ENCODE measurements at regions not wholly inside any gene's neighbourhood (a gene's known extent, or its start where the extent isn't known, plus 50 kb on each side); places are given as distances from the start of the nearest gene placed in this dataset.

- H3K4me3 ChIP-seq (ENCODE audit: insufficient read depth in 1 of 2, low read depth in 1 of 2, low read length in 2 of 2), result no peak overlapping the region
- DNase-seq, result no peak
- H2BK15ac ChIP-seq (ENCODE audit: low read depth, poor library complexity, severe bottlenecking), result no peak overlapping the region
- H2BK120ac ChIP-seq (ENCODE audit: low read depth, low read length), result no peak overlapping the region
- no peaks in the 10 kb centered on the region for H3K4me1 ChIP-seq (ENCODE audit: control insufficient read depth, insufficient read depth, low read depth, low read length)
- H3K23ac ChIP-seq (ENCODE audit: low read length in 2 of 2), result no peak overlapping the region
- H3K9me3 ChIP-seq (ENCODE audit: control insufficient read depth, low read length), result peaks cover 5% of the 10 kb centered on the region
- H2BK5ac ChIP-seq (ENCODE audit: low read depth, low read length, poor library complexity, severe bottlenecking), result no peak overlapping the region
- 21% methylated on average over 2 of the region's 2 CpGs for WGBS
- no peak overlapping the region for H3K9ac ChIP-seq (ENCODE audit: low read length)
- no peak overlapping the region for H2BK12ac ChIP-seq (ENCODE audit: low read length in 2 of 2)
- no peaks in the 10 kb centered on the region for H3K79me1 ChIP-seq (replicated peaks; ENCODE audit: low read length, poor library complexity, severe bottlenecking)
- H4K91ac ChIP-seq (ENCODE audit: low read length), result no peak overlapping the region
- no peaks in the 10 kb centered on the region for H3K27me3 ChIP-seq (ENCODE audit: control insufficient read depth in 1 of 2, insufficient read depth in 1 of 2, low read length in 2 of 2)
- no peak overlapping the region for H2AK5ac ChIP-seq (ENCODE audit: low read length, severe bottlenecking)
- no peak overlapping the region for H4K8ac ChIP-seq (ENCODE audit: low read length)
- no peak overlapping the region for H3K4me2 ChIP-seq (ENCODE audit: low read length, poor library complexity, severe bottlenecking)
- H3K4ac ChIP-seq (ENCODE audit: low read depth in 1 of 2, low read length in 2 of 2), result no peak overlapping the region
- no peak overlapping the region for H2AFZ ChIP-seq (ENCODE audit: low read depth, low read length)
- H3K27ac ChIP-seq (ENCODE audit: low read length, poor library complexity, severe bottlenecking), result no peak overlapping the region
- no peak overlapping the region for H3K14ac ChIP-seq (ENCODE audit: low read length in 2 of 2)
- H3K18ac ChIP-seq (ENCODE audit: low read depth in 1 of 2, low read length in 2 of 2), result no peak overlapping the region
- H3K36me3 ChIP-seq (ENCODE audit: control insufficient read depth in 1 of 2, insufficient read depth in 2 of 2, low read depth in 1 of 2, low read length in 2 of 2), result no peaks in the 10 kb centered on the region
Observed at GRCh38 chr16:73599351-73599750, 551.4 kb upstream of the ZFHX3 start.

GRCh38 chr16:73584157-73584556, 536.2 kb upstream of the ZFHX3 start:
- H3K27me3 ChIP-seq (ENCODE audit: control insufficient read depth in 1 of 2, insufficient read depth in 1 of 2, low read length in 2 of 2), result no peaks in the 10 kb centered on the region
- H3K79me1 ChIP-seq (replicated peaks; ENCODE audit: low read length, poor library complexity, severe bottlenecking), result no peaks in the 10 kb centered on the region
- H2BK12ac ChIP-seq (ENCODE audit: low read length in 2 of 2), result no peak overlapping the region
- H3K9ac ChIP-seq (ENCODE audit: low read length), result no peak overlapping the region
- H4K8ac ChIP-seq (ENCODE audit: low read length), result no peak overlapping the region
- WGBS, result no CpG with 5 or more reads among the region's 1 CpG
- no peak overlapping the region for H2AFZ ChIP-seq (ENCODE audit: low read depth, low read length)
- no peak overlapping the region for H2AK5ac ChIP-seq (ENCODE audit: low read length, severe bottlenecking)
- H3K14ac ChIP-seq (ENCODE audit: low read length in 2 of 2), result no peak overlapping the region
- H4K91ac ChIP-seq (ENCODE audit: low read length), result no peak overlapping the region
- H2BK5ac ChIP-seq (ENCODE audit: low read depth, low read length, poor library complexity, severe bottlenecking), result no peak overlapping the region
- no peak overlapping the region for H3K4me2 ChIP-seq (ENCODE audit: low read length, poor library complexity, severe bottlenecking)
- DNase-seq, result no peak
- no peaks in the 10 kb centered on the region for H3K4me1 ChIP-seq (ENCODE audit: control insufficient read depth, insufficient read depth, low read depth, low read length)
- H3K36me3 ChIP-seq (ENCODE audit: control insufficient read depth in 1 of 2, insufficient read depth in 2 of 2, low read depth in 1 of 2, low read length in 2 of 2), result no peaks in the 10 kb centered on the region
- H3K9me3 ChIP-seq (ENCODE audit: control insufficient read depth, low read length), result peaks cover 9% of the 10 kb centered on the region
- no peak overlapping the region for H2BK120ac ChIP-seq (ENCODE audit: low read depth, low read length)
- no peak overlapping the region for H3K27ac ChIP-seq (ENCODE audit: low read length, poor library complexity, severe bottlenecking)
- no peak overlapping the region for H3K4ac ChIP-seq (ENCODE audit: low read depth in 1 of 2, low read length in 2 of 2)
- H3K23ac ChIP-seq (ENCODE audit: low read length in 2 of 2), result no peak overlapping the region
- no peak overlapping the region for H3K18ac ChIP-seq (ENCODE audit: low read depth in 1 of 2, low read length in 2 of 2)
- no peak overlapping the region for H2BK15ac ChIP-seq (ENCODE audit: low read depth, poor library complexity, severe bottlenecking)
- no peak overlapping the region for H3K4me3 ChIP-seq (ENCODE audit: insufficient read depth in 1 of 2, low read depth in 1 of 2, low read length in 2 of 2)

- Histone ChIP-seq H3K27me3 (ENCODE audit: control insufficient read depth in 1 of 2, insufficient read depth in 1 of 2, low read length in 2 of 2) (peaks cover 0 to 13% of the 10 kb centered on the region in 2 experiments), H3K27ac (ENCODE audit: low read length, poor library complexity, severe bottlenecking) (no peak overlapping the region), H2BK15ac (ENCODE audit: low read depth, poor library complexity, severe bottlenecking) (no peak overlapping the region), H3K4me2 (ENCODE audit: low read length, poor library complexity, severe bottlenecking) (no peak overlapping the region), H2AK5ac (ENCODE audit: low read length, severe bottlenecking) (no peak overlapping the region), H3K79me1 (replicated peaks; ENCODE audit: low read length, poor library complexity, severe bottlenecking) (no peaks in the 10 kb centered on the region), H3K36me3 (ENCODE audit: control insufficient read depth in 1 of 2, insufficient read depth in 2 of 2, low read depth in 1 of 2, low read length in 2 of 2) (no peaks in the 10 kb centered on the region), H3K9me3 (ENCODE audit: control insufficient read depth, low read length) (no peaks in the 10 kb centered on the region), H2AFZ (ENCODE audit: low read depth, low read length) (no peak overlapping the region), H3K23ac (ENCODE audit: low read length in 2 of 2) (no peak overlapping the region), H3K9ac (ENCODE audit: low read length) (no peak overlapping the region), H4K8ac (ENCODE audit: low read length) (no peak overlapping the region), H2BK12ac (ENCODE audit: low read length in 2 of 2) (no peak overlapping the region), H4K91ac (ENCODE audit: low read length) (no peak overlapping the region), H3K14ac (ENCODE audit: low read length in 2 of 2) (no peak overlapping the region), H3K18ac (ENCODE audit: low read depth in 1 of 2, low read length in 2 of 2) (no peak overlapping the region), H2BK5ac (ENCODE audit: low read depth, low read length, poor library complexity, severe bottlenecking) (no peak overlapping the region), H2BK120ac (ENCODE audit: low read depth, low read length) (no peak overlapping the region), H3K4ac (ENCODE audit: low read depth in 1 of 2, low read length in 2 of 2) (no peak overlapping the region), H3K4me1 (ENCODE audit: control insufficient read depth, insufficient read depth, low read depth, low read length) (peaks cover 2% of the 10 kb centered on the region), H3K4me3 (ENCODE audit: insufficient read depth in 1 of 2, low read depth in 1 of 2, low read length in 2 of 2) (no peak overlapping the region)
- 64% methylated on average over 8 of the region's 8 CpGs for WGBS
- DNase-seq, result no peak
Observed at GRCh38 chr16:73572135-73572828, 524.4 kb upstream of the ZFHX3 start.

GRCh38 chr16:73569266-73569980, 521.5 kb upstream of the ZFHX3 start:
- Histone ChIP-seq H2BK12ac (ENCODE audit: low read length in 2 of 2) (no peak overlapping the region), H2BK120ac (ENCODE audit: low read depth, low read length) (no peak overlapping the region), H2BK15ac (ENCODE audit: low read depth, poor library complexity, severe bottlenecking) (no peak overlapping the region), H3K9me3 (ENCODE audit: control insufficient read depth, low read length) (no peaks in the 10 kb centered on the region), H2BK5ac (ENCODE audit: low read depth, low read length, poor library complexity, severe bottlenecking) (no peak overlapping the region), H3K4me3 (ENCODE audit: insufficient read depth in 1 of 2, low read depth in 1 of 2, low read length in 2 of 2) (no peak overlapping the region), H3K36me3 (ENCODE audit: control insufficient read depth in 1 of 2, insufficient read depth in 2 of 2, low read depth in 1 of 2, low read length in 2 of 2) (no peaks in the 10 kb centered on the region), H3K14ac (ENCODE audit: low read length in 2 of 2) (no peak overlapping the region), H3K4me1 (ENCODE audit: control insufficient read depth, insufficient read depth, low read depth, low read length) (peaks cover 2% of the 10 kb centered on the region), H3K27me3 (ENCODE audit: control insufficient read depth in 1 of 2, insufficient read depth in 1 of 2, low read length in 2 of 2) (peaks cover 0 to 14% of the 10 kb centered on the region in 2 experiments), H3K9ac (ENCODE audit: low read length) (no peak overlapping the region), H2AK5ac (ENCODE audit: low read length, severe bottlenecking) (no peak overlapping the region), H4K8ac (ENCODE audit: low read length) (no peak overlapping the region), H3K4me2 (ENCODE audit: low read length, poor library complexity, severe bottlenecking) (no peak overlapping the region), H4K91ac (ENCODE audit: low read length) (no peak overlapping the region), H3K27ac (ENCODE audit: low read length, poor library complexity, severe bottlenecking) (no peak overlapping the region), H3K4ac (ENCODE audit: low read depth in 1 of 2, low read length in 2 of 2) (no peak overlapping the region), H2AFZ (ENCODE audit: low read depth, low read length) (no peak overlapping the region), H3K18ac (ENCODE audit: low read depth in 1 of 2, low read length in 2 of 2) (no peak overlapping the region), H3K79me1 (replicated peaks; ENCODE audit: low read length, poor library complexity, severe bottlenecking) (no peaks in the 10 kb centered on the region), H3K23ac (ENCODE audit: low read length in 2 of 2) (no peak overlapping the region)
- 82% methylated on average over 8 of the region's 9 CpGs for WGBS
- no peak for DNase-seq

Data from mesenchymal stem cell (in vitro differentiated cells and primary cell).